OCI-LY3 (cell line): ENCODE measurements at regions not wholly inside any gene's neighbourhood (a gene's known extent, or its start where the extent isn't known, plus 50 kb on each side); places are given as distances from the start of the nearest gene placed in this dataset.

Experiments used
- H2AFZ ChIP-seq: fragments of 200-600, 300-600 bp; shearing (Covaris generic); 2 replicates; pipeline ENCODE4 v1.6.0; 2014; ENCODE audit warnings: antibody characterized with exemption, low read depth, low read length
- H3K27ac ChIP-seq: fragments of 200-600, 300-600 bp; sonication (generic); 2 replicates; pipeline ENCODE4 v1.5.1; 2014; ENCODE audit warnings: mild to moderate bottlenecking, low read length, moderate library complexity, mixed read lengths
- H3K27me3 ChIP-seq: fragments of 200-600, 300-600 bp; sonication (generic); 2 replicates; pipeline ENCODE4 v1.6.1; 2014; ENCODE audit warnings: low read depth, low read length, mixed read lengths
- H3K36me3 ChIP-seq: fragments of 200-600, 300-600 bp; sonication (generic); replicated peaks from 2 replicates; pipeline ENCODE3; 2014; ENCODE audit warnings: low read depth, low read length, mixed read lengths
- H3K4me1 ChIP-seq: fragments of 300-600, 200-600 bp; sonication (generic); 2 replicates; pipeline ENCODE4 v1.6.1; 2014; ENCODE audit warnings: low read length, mixed read lengths
- H3K4me2 ChIP-seq: fragments of 200-600, 300-600 bp; sonication (generic); 2 replicates; pipeline ENCODE4 v1.6.1; 2014; ENCODE audit warnings: low read length, mixed read lengths
- H3K4me3 ChIP-seq: fragments of 300-600, 200-600 bp; sonication (generic); 2 replicates; pipeline ENCODE4 v1.5.1; 2014; ENCODE audit warnings: antibody characterized with exemption, mild to moderate bottlenecking, low read length, moderate library complexity
- H3K79me2 ChIP-seq: fragments of 300-600, 200-600 bp; shearing (Covaris generic); 2 replicates; pipeline ENCODE4 v1.6.1; 2014; ENCODE audit warnings: mild to moderate bottlenecking, low read length, mixed read lengths
- H3K9ac ChIP-seq: fragments of 300-600, 200-600 bp; shearing (Covaris generic); 2 replicates; pipeline ENCODE4 v1.6.0; 2014; ENCODE audit warnings: mild to moderate bottlenecking, low read length, moderate library complexity
- H3K9me3 ChIP-seq: fragments of 200-600, 300-600 bp; shearing (Covaris generic); 2 replicates; pipeline ENCODE4 v1.6.1; 2014; ENCODE audit warnings: low read length, mixed read lengths; ENCODE audit not compliant: insufficient read depth
- H4K20me1 ChIP-seq: fragments of 200-600, 300-600 bp; sonication (generic); 2 replicates; pipeline ENCODE4 v1.6.1; 2016; ENCODE audit warnings: low read length, mixed read lengths; ENCODE audit not compliant: insufficient read depth
- CTCF ChIP-seq: fragments of 200-600, 300-600 bp; sonication (generic); IDR thresholded peaks from 2 replicates; pipeline ENCODE4 v1.5.1; 2014; ENCODE audit warnings: antibody characterized with exemption, low read length, low read depth
- EZH2phosphoT487 ChIP-seq: fragments of 200-600 bp; shearing (Covaris generic); IDR thresholded peaks from 2 replicates; pipeline ENCODE4 v1.6.1; 2018; ENCODE audit warnings: antibody characterized with exemption, mixed run types, low read depth

DNA sequence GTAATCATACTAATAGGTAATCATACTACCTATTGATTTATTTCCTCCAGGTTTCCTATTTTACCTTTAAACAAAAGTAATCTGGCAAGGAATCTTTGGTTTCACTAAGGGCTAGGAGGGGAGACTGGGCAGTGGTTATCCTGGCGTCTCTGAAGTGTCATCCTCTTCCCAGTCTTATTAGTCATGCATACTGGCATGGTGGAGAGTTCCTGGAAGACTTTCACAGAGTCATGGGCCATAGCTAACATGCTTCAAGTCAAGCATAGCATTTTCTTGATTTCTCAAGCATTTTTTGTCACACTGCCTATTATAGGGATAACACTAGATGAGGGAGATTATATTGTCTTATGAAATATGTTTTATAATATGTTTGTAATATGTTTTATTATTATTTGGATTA lies 64.0 kb upstream of the ASB17 start:
- Histone ChIP-seq H3K4me3 (no peak overlapping the region), H4K20me1 (no peaks in the 10 kb centered on the region)
- TF ChIP-seq CTCF (no peak), EZH2phosphoT487 (no peak)

GRCh38 chr1:75999034-75999433 lies 66.8 kb upstream of the ASB17 start:
- Histone ChIP-seq H3K27me3 (no peaks in the 10 kb centered on the region), H3K36me3 (no peaks in the 10 kb centered on the region), H3K79me2 (no peaks in the 10 kb centered on the region), H3K27ac (no peak overlapping the region), H2AFZ (no peak overlapping the region), H4K20me1 (no peaks in the 10 kb centered on the region), H3K9ac (no peak overlapping the region), H3K4me1 (0 out of 2 replicates have a peak, but pooled peaks cover under 1% of the 10 kb centered on the region), H3K4me2 (no peak overlapping the region), H3K4me3 (no peak overlapping the region), H3K9me3 (no peaks in the 10 kb centered on the region)
- no peak for TF ChIP-seq EZH2phosphoT487
- no peak for TF ChIP-seq CTCF

More for the DNA sequence above, 64.0 kb upstream of the ASB17 start:
- no peaks in the 10 kb centered on the region for H3K27me3 ChIP-seq
- H3K79me2 ChIP-seq: no peaks in the 10 kb centered on the region
- no peak overlapping the region for H2AFZ ChIP-seq
- H3K9ac ChIP-seq: no peak overlapping the region
- no peaks in the 10 kb centered on the region for H3K36me3 ChIP-seq
- no peak overlapping the region for H3K4me2 ChIP-seq
- 0 out of 2 replicates have a peak, but pooled peaks cover 3% of the 10 kb centered on the region for H3K4me1 ChIP-seq
- H3K27ac ChIP-seq: no peak overlapping the region
- no peaks in the 10 kb centered on the region for H3K9me3 ChIP-seq

- Histone ChIP-seq H3K36me3 (no peaks in the 10 kb centered on the region), H3K27me3 (no peaks in the 10 kb centered on the region), H3K79me2 (no peaks in the 10 kb centered on the region), H3K9ac (no peak overlapping the region), H3K27ac (no peak overlapping the region), H2AFZ (no peak overlapping the region), H3K4me2 (no peak overlapping the region), H4K20me1 (no peaks in the 10 kb centered on the region), H3K4me3 (no peak overlapping the region), H3K4me1 (no peaks in the 10 kb centered on the region), H3K9me3 (no peaks in the 10 kb centered on the region)
- no peak for TF ChIP-seq CTCF
Observed at GRCh38 chr1:76003946-76004345, 70.6 kb upstream of the ST6GALNAC3 start.

DNA sequence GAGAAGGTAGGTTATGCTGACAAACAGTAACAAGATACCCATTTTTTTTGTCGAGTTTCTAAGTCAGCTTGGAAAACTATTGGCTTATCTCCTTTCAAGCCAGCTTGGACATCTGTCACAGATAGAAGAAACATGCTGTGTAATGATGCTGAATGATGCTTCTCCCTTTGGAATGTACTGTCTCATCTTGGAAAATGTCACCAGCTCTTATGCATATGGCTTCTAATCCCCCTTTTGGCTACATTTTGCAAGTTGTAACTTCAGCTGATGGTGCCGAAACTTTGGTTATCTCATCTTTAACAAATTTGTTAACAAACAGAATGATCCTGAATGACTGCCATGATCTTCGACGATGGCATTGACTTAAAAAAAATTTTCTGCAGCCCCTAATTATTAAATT lies 68.8 kb upstream of the ST6GALNAC3 start:
- Histone ChIP-seq H3K9me3 (no peaks in the 10 kb centered on the region), H3K4me3 (no peak overlapping the region), H3K4me2 (no peak overlapping the region), H3K27me3 (no peaks in the 10 kb centered on the region), H3K27ac (no peak overlapping the region), H3K79me2 (no peaks in the 10 kb centered on the region), H4K20me1 (no peaks in the 10 kb centered on the region), H3K4me1 (no peaks in the 10 kb centered on the region), H3K36me3 (no peaks in the 10 kb centered on the region), H3K9ac (no peak overlapping the region), H2AFZ (no peak overlapping the region)
- no peak for TF ChIP-seq CTCF
- no peak for TF ChIP-seq EZH2phosphoT487
